ENCODE measurements at regions not wholly inside any gene's neighbourhood (a gene's known extent, or its start where the extent isn't known, plus 50 kb on each side); places are given as distances from the start of the nearest gene placed in this dataset.

- TF ChIP-seq EZH2 (IDR thresholded peaks at IDR 0.05; ENCODE audit: insufficient read depth, low read length), result no peak
- no peak for TF ChIP-seq CTCF (IDR thresholded peaks at IDR 0.05; ENCODE audit: insufficient read depth, low read depth, low read length)
Observed at GRCh38 chr1:10877894-10878293, 81.4 kb upstream of the CASZ1 start.
